PC-9 (cell line): ENCODE measurements at regions not wholly inside any gene's neighbourhood (a gene's known extent, or its start where the extent isn't known, plus 50 kb on each side); places are given as distances from the start of the nearest gene placed in this dataset.

Experiments used
- BruUV-seq: library from RNA; stranded (reverse); fragments of 400-500 nt; replicated peaks from 2 replicates; lab custom pipeline; 2021; lab: Mats Ljungman, UMichigan
- CTCF ChIA-PET: fragments of 300-600 bp; sonication (Branson Sonifier 250); formaldehyde crosslinking; loops from one replicate; lab custom pipeline; 2022; ENCODE audit warnings: antibody characterized with exemption; lab: Charles Lee
- POLR2A ChIA-PET: fragments of 300-600 bp; sonication (Branson Sonifier 250); formaldehyde crosslinking; loops from one replicate; lab custom pipeline; 2022; ENCODE audit warnings: antibody characterized with exemption; ENCODE audit not compliant: unreplicated experiment; lab: Charles Lee
- DNase-seq, 2 experiments: peaks; one replicate each; pipeline versions ENCODE4 v3.0.0 to v3.0.0-alpha.2; 2015 to 2022; ENCODE audit warnings: mixed read lengths in 1 of 2
- H2AFZ ChIP-seq: fragments of 200-600 bp; sonication (generic); 2 replicates; pipeline ENCODE4 v1.8.1; 2017; ENCODE audit warnings: antibody characterized with exemption
- H3F3A ChIP-seq: fragments of 200-600 bp; sonication (generic); 2 replicates; pipeline ENCODE4 v1.8.1; 2017; ENCODE audit warnings: antibody characterized with exemption, mild to moderate bottlenecking, low read depth; ENCODE audit not compliant: insufficient read depth
- H3K27ac ChIP-seq: fragments of 200-600 bp; sonication (generic); 2 replicates; pipeline ENCODE4 v1.6.1; 2016; ENCODE audit warnings: mixed run types
- H3K27me3 ChIP-seq: fragments of 200-600 bp; sonication (generic); 2 replicates; pipeline ENCODE4 v1.6.1; 2016; ENCODE audit warnings: low read depth, mixed run types; ENCODE audit not compliant: insufficient read depth
- H3K36me3 ChIP-seq: fragments of 200-600 bp; sonication (generic); 2 replicates; pipeline ENCODE4 v1.6.1; 2016; ENCODE audit warnings: low read depth, mixed run types
- H3K4me1 ChIP-seq: fragments of 200-600 bp; sonication (generic); replicated peaks from 2 replicates; pipeline ENCODE4 v1.6.1; 2016; ENCODE audit warnings: mixed run types; ENCODE audit not compliant: insufficient read depth
- H3K4me2 ChIP-seq: fragments of 200-600 bp; sonication (generic); 2 replicates; pipeline ENCODE4 v1.6.1; 2017; ENCODE audit warnings: mixed run types
- H3K4me3 ChIP-seq: fragments of 200-600 bp; sonication (generic); 2 replicates; pipeline ENCODE4 v1.6.1; 2016; ENCODE audit warnings: mixed run types
- H3K79me2 ChIP-seq: fragments of 200-600 bp; sonication (generic); 2 replicates; pipeline ENCODE4 v1.6.1; 2017; ENCODE audit warnings: low read depth, mixed run types
- H3K9me2 ChIP-seq: fragments of 200-600 bp; sonication (generic); 2 replicates; pipeline ENCODE4 v1.8.1; 2017; ENCODE audit warnings: mild to moderate bottlenecking; ENCODE audit not compliant: insufficient read depth
- H3K9me3 ChIP-seq: fragments of 200-600 bp; sonication (generic); 2 replicates; pipeline ENCODE4 v1.8.1; 2016; ENCODE audit warnings: low read depth; ENCODE audit not compliant: insufficient read depth
- H4K20me1 ChIP-seq: fragments of 200-600 bp; sonication (generic); 2 replicates; pipeline ENCODE4 v1.8.1; 2017; ENCODE audit not compliant: insufficient read depth
- EZH2 ChIP-seq: fragments of 200-600 bp; sonication (generic); IDR thresholded peaks from 2 replicates; pipeline ENCODE4 v1.8.0; 2017; ENCODE audit warnings: antibody characterized with exemption, low read depth
- intact Hi-C: fragments of 100-400 bp; cut with micrococcal nuclease; formaldehyde crosslinking; loops from one replicate; pipeline ENCODE4 v1.10.0; 2022; ENCODE audit not compliant: unreplicated experiment
- TF ChIP-seq, protein P1 (sequence below): fragments of 200-600 bp; sonication (generic); conservative IDR thresholded peaks from 2 replicates; pipeline ENCODE4 v1.6.1; 2017; ENCODE audit warnings: mixed run types, antibody characterized with exemption, mild to moderate bottlenecking, moderate library complexity

DNA sequence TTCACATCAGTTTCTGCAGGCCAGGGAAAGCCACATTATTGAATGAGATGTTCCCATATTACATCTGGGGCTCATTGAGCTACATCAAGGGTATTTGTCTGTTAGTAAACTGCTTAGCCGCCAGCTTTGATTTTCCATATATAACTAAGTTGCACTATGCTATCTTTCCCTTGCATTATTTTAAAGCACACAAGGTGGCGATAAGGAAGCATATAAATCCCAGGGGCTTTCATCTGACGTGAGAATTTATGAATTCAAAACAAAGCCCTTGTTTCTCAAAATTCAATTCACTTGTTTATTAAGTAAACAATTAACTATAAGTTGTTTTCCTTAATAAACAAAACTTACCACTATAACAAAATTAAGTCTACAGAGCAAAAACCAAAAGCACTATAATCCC lies 334.1 kb upstream of the TPK1 start:
- H2AFZ ChIP-seq, result no peak overlapping the region
- no peaks in the 10 kb centered on the region for H4K20me1 ChIP-seq
- TF ChIP-seq EZH2, result no peak
- TF ChIP-seq, protein P1, sequence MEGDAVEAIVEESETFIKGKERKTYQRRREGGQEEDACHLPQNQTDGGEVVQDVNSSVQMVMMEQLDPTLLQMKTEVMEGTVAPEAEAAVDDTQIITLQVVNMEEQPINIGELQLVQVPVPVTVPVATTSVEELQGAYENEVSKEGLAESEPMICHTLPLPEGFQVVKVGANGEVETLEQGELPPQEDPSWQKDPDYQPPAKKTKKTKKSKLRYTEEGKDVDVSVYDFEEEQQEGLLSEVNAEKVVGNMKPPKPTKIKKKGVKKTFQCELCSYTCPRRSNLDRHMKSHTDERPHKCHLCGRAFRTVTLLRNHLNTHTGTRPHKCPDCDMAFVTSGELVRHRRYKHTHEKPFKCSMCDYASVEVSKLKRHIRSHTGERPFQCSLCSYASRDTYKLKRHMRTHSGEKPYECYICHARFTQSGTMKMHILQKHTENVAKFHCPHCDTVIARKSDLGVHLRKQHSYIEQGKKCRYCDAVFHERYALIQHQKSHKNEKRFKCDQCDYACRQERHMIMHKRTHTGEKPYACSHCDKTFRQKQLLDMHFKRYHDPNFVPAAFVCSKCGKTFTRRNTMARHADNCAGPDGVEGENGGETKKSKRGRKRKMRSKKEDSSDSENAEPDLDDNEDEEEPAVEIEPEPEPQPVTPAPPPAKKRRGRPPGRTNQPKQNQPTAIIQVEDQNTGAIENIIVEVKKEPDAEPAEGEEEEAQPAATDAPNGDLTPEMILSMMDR, result peak; percentile 52
- POLR2A ChIA-PET, result no interaction called here
- DNase-seq, result no peak
- BruUV-seq, result no TSS peak
- intact Hi-C loops, result loop anchor here (1.0 kb wide), 1 partner anchor 920 kb away; no protein-coding TSS in a partner anchor
- no peaks in the 10 kb centered on the region for H3K4me1 ChIP-seq
- H3K9me2 ChIP-seq, result no peaks in the 10 kb centered on the region
- no peaks in the 10 kb centered on the region for H3K9me3 ChIP-seq
- H3F3A ChIP-seq, result no peaks in the 10 kb centered on the region
- no peaks in the 10 kb centered on the region for H3K79me2 ChIP-seq
- H3K36me3 ChIP-seq, result no peaks in the 10 kb centered on the region
- no peak overlapping the region for H3K27ac ChIP-seq
- CTCF ChIA-PET, result no interaction called here
- H3K4me3 ChIP-seq, result no peak overlapping the region
- H3K4me2 ChIP-seq, result no peak overlapping the region
- no peaks in the 10 kb centered on the region for H3K27me3 ChIP-seq

DNA sequence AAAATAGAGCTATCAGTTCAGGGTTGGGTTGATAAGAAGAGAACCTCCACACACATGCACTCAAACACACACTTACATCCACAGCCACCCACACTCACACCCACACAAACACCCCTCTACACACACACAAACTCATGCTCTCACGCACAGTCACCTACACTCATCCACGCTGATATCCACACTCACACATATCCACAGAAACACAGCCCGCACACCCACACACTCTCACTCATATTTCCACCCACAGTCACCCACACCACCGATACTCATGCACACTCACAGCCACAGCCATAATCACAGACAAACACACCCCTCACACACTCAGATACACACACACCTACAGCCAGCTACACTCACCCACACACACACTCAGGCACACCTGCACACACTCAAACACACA lies 333.0 kb upstream of the TPK1 start:
- H3F3A ChIP-seq, result no peaks in the 10 kb centered on the region
- no peaks in the 10 kb centered on the region for H3K27me3 ChIP-seq
- H3K4me2 ChIP-seq, result no peak overlapping the region
- ChIA-PET POLR2A (no interaction called here), CTCF (no interaction called here)
- BruUV-seq, result no TSS peak
- intact Hi-C loops, result no loop called here
- H2AFZ ChIP-seq, result no peak overlapping the region
- H3K4me3 ChIP-seq, result no peak overlapping the region
- H3K4me1 ChIP-seq, result no peaks in the 10 kb centered on the region
- H3K9me2 ChIP-seq, result no peaks in the 10 kb centered on the region
- H3K27ac ChIP-seq, result no peak overlapping the region
- no peaks in the 10 kb centered on the region for H4K20me1 ChIP-seq
- H3K79me2 ChIP-seq, result no peaks in the 10 kb centered on the region
- no peaks in the 10 kb centered on the region for H3K9me3 ChIP-seq
- no peak for DNase-seq
- no peak for TF ChIP-seq EZH2
- TF ChIP-seq, protein P1, result no peak
- no peaks in the 10 kb centered on the region for H3K36me3 ChIP-seq

DNA sequence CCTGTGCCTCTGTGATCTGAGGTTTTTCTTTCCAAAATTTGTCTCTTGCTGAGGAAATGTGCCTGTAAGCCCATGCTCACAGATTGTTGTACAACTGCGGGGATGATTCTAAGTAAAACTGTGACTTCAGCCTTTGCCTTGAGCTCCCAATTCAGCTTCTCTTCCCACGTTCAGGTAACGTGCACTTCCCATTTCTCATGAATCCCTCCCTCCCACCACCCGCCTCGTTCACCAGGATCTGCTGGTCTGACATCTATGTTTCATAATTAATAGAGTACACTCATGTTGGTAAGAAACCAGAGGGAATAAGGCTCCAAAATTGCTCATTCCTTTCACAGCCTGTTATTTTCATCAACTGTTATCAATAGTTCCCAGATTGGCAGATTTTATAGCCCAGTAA lies 332.6 kb upstream of the TPK1 start:
- TF ChIP-seq, protein P1, result no peak
- no peak for TF ChIP-seq EZH2
- Histone ChIP-seq H3K36me3 (no peaks in the 10 kb centered on the region), H4K20me1 (no peaks in the 10 kb centered on the region), H3K9me3 (no peaks in the 10 kb centered on the region), H3K27ac (no peak overlapping the region), H3K4me1 (no peaks in the 10 kb centered on the region), H3K4me3 (no peak overlapping the region), H3K4me2 (no peak overlapping the region), H2AFZ (no peak overlapping the region), H3K9me2 (no peaks in the 10 kb centered on the region), H3F3A (no peaks in the 10 kb centered on the region), H3K27me3 (no peaks in the 10 kb centered on the region), H3K79me2 (no peaks in the 10 kb centered on the region)
- no peak for DNase-seq
- POLR2A ChIA-PET, result no interaction called here
- BruUV-seq, result no TSS peak
- CTCF ChIA-PET, result no interaction called here
- intact Hi-C loops, result no loop called here
